HCT116 (cell line): ENCODE measurements at regions not wholly inside any gene's neighbourhood (a gene's known extent, or its start where the extent isn't known, plus 50 kb on each side); places are given as distances from the start of the nearest gene placed in this dataset.
"Not testable (repeated sequence)": the region's sequence is repeated elsewhere in the genome, so short reads cannot be mapped to it uniquely, and the experiment has no call there.

Experiments
- ATAC-seq: fragments of 200-7000 bp; cut with Tn5 transposase; 2 replicates; pipeline ENCODE4 v1.9.1; 2020; ENCODE audit warnings: mild to moderate bottlenecking, moderate library complexity
- BruUV-seq: library from RNA; stranded (reverse); fragments of 400-500 nt; replicated peaks from 2 replicates; lab custom pipeline; 2021; lab: Mats Ljungman, UMichigan
- CTCF ChIA-PET: fragments of 300-600 bp; sonication (Branson Sonifier 250); formaldehyde crosslinking; loops from one replicate; lab custom pipeline; 2021; ENCODE audit warnings: antibody characterized with exemption; lab: Charles Lee
- POLR2A ChIA-PET: fragments of 300-600, 350-600 bp; sonication (Branson Sonifier 250); formaldehyde crosslinking; loops from one replicate; lab custom pipeline; 2021; ENCODE audit warnings: antibody characterized with exemption; lab: Charles Lee
- RAD21 ChIA-PET, 2 experiments: fragments of 300-600 bp; sonication (Branson Sonifier 250); formaldehyde crosslinking; loops; one replicate each; lab custom pipeline; 2023; ENCODE audit warnings: low total read pairs in 2 of 2; ENCODE audit not compliant: uncharacterized antibody in 2 of 2, unreplicated experiment in 2 of 2, low non-redundant PET in 1 of 2; lab: Charles Lee
- DNase-seq: peaks from one replicate; pipeline ENCODE4 v3.0.0-alpha.2; 2010; ENCODE audit warnings: low read depth, low spot score
- H2AFZ ChIP-seq: fragments of 200-600 bp; shearing (Covaris generic), sonication (generic); 2 replicates; pipeline ENCODE4 v1.6.1; 2017; ENCODE audit warnings: low read depth, mixed run types, mixed read lengths, antibody characterized with exemption, low read length; ENCODE audit not compliant: poor library complexity, severe bottlenecking
- H3K27ac ChIP-seq: 2 replicates; pipeline ENCODE4 v1.5.1; 2012; ENCODE audit warnings: low read depth, low read length
- H3K27me3 ChIP-seq: fragments of 200-600 bp; sonication (generic); 2 replicates; pipeline ENCODE4 v1.6.1; 2016; ENCODE audit warnings: mixed run types, low read length, mixed read lengths; ENCODE audit not compliant: insufficient read depth
- H3K36me3 ChIP-seq, 2 experiments: fragments of 200-500 bp in 1 of 2; fragments of 200-600 bp in 1 of 2; sonication (Bioruptor generic) in 1 of 2; sonication (generic) in 1 of 2; 2 replicates each; pipeline versions ENCODE4 v1.5.1 to v1.6.1; 2014 to 2016; ENCODE audit warnings: low read length in 2 of 2, inconsistent platforms in 1 of 2, mixed read lengths in 1 of 2, mixed run types in 1 of 2; ENCODE audit not compliant: insufficient read depth in 2 of 2, control insufficient read depth in 1 of 2
- H3K4me1 ChIP-seq, 2 experiments: fragments of 200-600 bp in 1 of 2; sonication (generic) in 1 of 2; 2 replicates each; pipeline versions ENCODE4 v1.5.1 to v1.6.1; 2012 to 2017; ENCODE audit warnings: low read length in 2 of 2, inconsistent platforms in 1 of 2, mild to moderate bottlenecking in 1 of 2, mixed read lengths in 1 of 2, mixed run types in 1 of 2, moderate library complexity in 1 of 2; ENCODE audit not compliant: insufficient read depth in 2 of 2, control insufficient read depth in 1 of 2
- H3K4me2 ChIP-seq: fragments of 200-600 bp; sonication (generic); 2 replicates; pipeline ENCODE4 v1.6.1; 2017; ENCODE audit warnings: mixed run types, low read length, mixed read lengths
- H3K4me3 ChIP-seq, 2 experiments: fragments of 200-600 bp in 1 of 2; sonication (generic) in 1 of 2; replicated peaks in 1 of 2; 2 replicates each; pipeline ENCODE4 v1.5.1; 2011 to 2016; ENCODE audit warnings: low read length in 2 of 2, control low read depth in 1 of 2, low read depth in 1 of 2, mild to moderate bottlenecking in 1 of 2, mixed read lengths in 1 of 2, mixed run types in 1 of 2
- H3K79me2 ChIP-seq: fragments of 200-600 bp; sonication (generic); 2 replicates; pipeline ENCODE4 v1.6.1; 2017; ENCODE audit warnings: mild to moderate bottlenecking, mixed run types, low read length, moderate library complexity, mixed read lengths; ENCODE audit not compliant: insufficient read depth
- H3K9ac ChIP-seq: fragments of 200-600 bp; sonication (generic); 2 replicates; pipeline ENCODE4 v1.6.1; 2016; ENCODE audit warnings: low read length, mixed read lengths
- H3K9me2 ChIP-seq: fragments of 200-600 bp; sonication (generic), shearing (Covaris generic); 2 replicates; pipeline ENCODE4 v1.6.1; 2017; ENCODE audit warnings: mixed run types, mild to moderate bottlenecking, moderate library complexity; ENCODE audit not compliant: insufficient read depth
- H3K9me3 ChIP-seq, 2 experiments: fragments of 200-500 bp in 1 of 2; fragments of 200-600 bp in 1 of 2; sonication (Bioruptor generic) in 1 of 2; sonication (generic) in 1 of 2; 2 replicates each; pipeline ENCODE4 v1.6.1; 2014 to 2017; ENCODE audit warnings: low read length in 2 of 2, mixed read lengths in 2 of 2, inconsistent platforms in 1 of 2, low read depth in 1 of 2, mild to moderate bottlenecking in 1 of 2, mixed run types in 1 of 2, moderate library complexity in 1 of 2; ENCODE audit not compliant: control insufficient read depth in 1 of 2, insufficient read depth in 1 of 2
- H4K20me1 ChIP-seq: fragments of 200-600 bp; sonication (generic), shearing (Covaris generic); 2 replicates; pipeline ENCODE4 v1.6.1; 2017; ENCODE audit warnings: mixed run types, mild to moderate bottlenecking, moderate library complexity; ENCODE audit not compliant: insufficient read depth
- CEBPB ChIP-seq: IDR thresholded peaks from 2 replicates; pipeline ENCODE4 v1.6.1; 2012; ENCODE audit warnings: low read depth
- EGR1 ChIP-seq: IDR thresholded peaks from 2 replicates; pipeline ENCODE4 v1.6.1; 2012; ENCODE audit warnings: low read depth
- ELF1 ChIP-seq: IDR thresholded peaks from 2 replicates; pipeline ENCODE4 v1.6.1; 2012; ENCODE audit warnings: low read depth, borderline replicate concordance
- EZH2 ChIP-seq: fragments of 200-600 bp; sonication (generic); IDR thresholded peaks from 2 replicates; pipeline ENCODE4 v1.6.1; 2017; ENCODE audit warnings: antibody characterized with exemption, mixed run types
- EZH2phosphoT487 ChIP-seq: fragments of 200-600 bp; IDR thresholded peaks from 2 replicates; pipeline ENCODE4 v1.6.1; 2018; ENCODE audit warnings: antibody characterized with exemption, borderline replicate concordance
- POLR2A ChIP-seq: IDR thresholded peaks from 2 replicates; pipeline ENCODE4 v1.7.0; 2011; ENCODE audit warnings: borderline replicate concordance; ENCODE audit not compliant: insufficient read depth, insufficient read length; ENCODE audit errors: extremely low read depth
- SP1 ChIP-seq: IDR thresholded peaks from 2 replicates; pipeline ENCODE4 v1.6.1; 2012; ENCODE audit warnings: low read depth
- TCF7L2 ChIP-seq: IDR thresholded peaks from 2 replicates; pipeline ENCODE4 v1.7.0; 2011; ENCODE audit warnings: borderline replicate concordance, inconsistent platforms; ENCODE audit not compliant: insufficient read depth, insufficient read length; ENCODE audit errors: extremely low read depth
- ZBTB33 ChIP-seq: IDR thresholded peaks from 2 replicates; pipeline ENCODE4 v1.6.1; 2011; ENCODE audit warnings: mild to moderate bottlenecking, low read length, moderate library complexity; ENCODE audit not compliant: insufficient replicate concordance; ENCODE audit errors: extremely low read depth
- intact Hi-C: fragments of 100-400 bp; cut with micrococcal nuclease; formaldehyde crosslinking; loops from 2 replicates; pipeline ENCODE4 v1.10.0; 2022

DNA sequence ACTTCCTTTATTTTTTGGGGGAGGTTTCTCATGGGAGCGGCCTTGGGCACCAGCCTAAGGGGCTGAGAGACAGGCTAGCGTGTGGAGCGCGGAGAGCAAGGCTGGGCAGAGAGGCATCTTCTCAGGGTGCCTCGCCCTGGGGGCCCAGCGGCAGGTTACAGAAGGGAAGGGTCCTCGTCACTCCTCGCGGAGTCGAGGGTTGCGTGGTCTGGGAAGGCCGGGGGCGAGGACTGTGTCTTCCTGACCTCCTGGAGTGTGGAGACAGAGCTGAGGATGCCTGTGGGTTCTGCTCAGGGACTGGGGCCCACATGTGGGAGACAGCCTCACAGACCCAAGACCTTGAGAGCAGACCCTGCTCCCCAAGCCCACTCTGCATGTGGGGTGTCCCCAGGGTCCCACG is 79.6 kb upstream of the LRPAP1 start:
- POLR2A ChIA-PET = no interaction called here
- no peak for DNase-seq
- Histone ChIP-seq H3K9me3 (no peaks in the 10 kb centered on the region), H4K20me1 (no peaks in the 10 kb centered on the region), H3K4me3 (no peak overlapping the region), H3K9me2 (no peaks in the 10 kb centered on the region), H3K36me3 (no peaks in the 10 kb centered on the region), H3K79me2 (no peaks in the 10 kb centered on the region), H3K27ac (no peak overlapping the region), H2AFZ (no peak overlapping the region)
- intact Hi-C loops = no loop called here
- TF ChIP-seq SP1 (no peak), CEBPB (no peak), ELF1 (no peak), TCF7L2 (no peak), ZBTB33 (no peak), POLR2A (no peak), EZH2 (no peak), EZH2phosphoT487 (no peak), EGR1 (no peak)
- TF ChIP-seq, all 23 proteins: peak for 0
- H3K9ac ChIP-seq = no peak overlapping the region
- no peak overlapping the region for H3K4me2 ChIP-seq
- peaks cover 10 to 14% of the 10 kb centered on the region in 2 experiments for H3K4me1 ChIP-seq
- no peak for ATAC-seq
- RAD21 ChIA-PET = no interaction called here
- no peaks in the 10 kb centered on the region for H3K27me3 ChIP-seq
- no TSS peak for BruUV-seq
- CTCF ChIA-PET = no interaction called here

DNA sequence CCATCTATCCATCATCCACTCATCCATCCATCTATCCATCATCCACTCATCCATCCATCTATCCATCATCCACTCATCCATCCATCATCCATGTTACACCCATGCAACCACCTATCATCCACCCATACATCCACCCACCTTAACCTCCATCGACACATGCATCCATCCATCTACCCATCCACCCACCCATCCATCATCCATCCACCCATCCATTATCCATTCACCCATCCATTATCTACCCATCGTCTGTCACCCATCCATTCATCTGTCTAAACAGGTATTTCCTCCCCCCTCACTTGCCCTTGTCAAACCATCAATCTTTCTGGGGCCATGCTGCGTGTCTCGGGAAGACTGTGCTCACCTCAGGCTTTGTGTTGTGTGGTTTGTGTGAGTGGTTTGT is 78.6 kb upstream of the LRPAP1 start:
- H3K4me1 ChIP-seq = peaks cover 10 to 14% of the 10 kb centered on the region in 2 experiments
- ATAC-seq, H3K36me3 ChIP-seq, H3K27me3 ChIP-seq, H3K9ac ChIP-seq, H2AFZ ChIP-seq, RAD21 ChIA-PET, BruUV-seq, intact Hi-C loops, H3K9me2 ChIP-seq, CTCF ChIA-PET, H4K20me1 ChIP-seq, H3K4me2 ChIP-seq, DNase-seq, H3K27ac ChIP-seq, H3K79me2 ChIP-seq, POLR2A ChIA-PET, H3K9me3 ChIP-seq, H3K4me3 ChIP-seq: not testable (repeated sequence)

DNA sequence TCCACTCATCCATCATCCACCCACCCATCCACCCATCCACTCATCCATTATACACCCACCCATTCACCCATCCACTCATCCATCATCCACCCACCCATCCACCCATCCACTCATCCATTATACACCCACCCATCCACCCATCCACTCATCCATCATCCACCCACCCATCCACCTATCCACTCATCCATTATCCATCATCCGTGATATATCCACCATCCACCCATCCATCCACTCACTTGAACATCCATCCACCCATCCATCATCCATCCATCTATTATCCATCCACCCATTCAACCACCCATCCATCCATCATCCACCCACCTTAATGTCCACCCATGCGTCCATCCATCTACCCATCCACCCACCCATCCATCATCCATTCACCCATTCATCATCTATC is 77.7 kb upstream of the LRPAP1 start:
- POLR2A ChIA-PET, H3K27ac ChIP-seq, H3K9me3 ChIP-seq, H3K4me2 ChIP-seq, H2AFZ ChIP-seq, BruUV-seq, H3K79me2 ChIP-seq, H3K4me3 ChIP-seq, intact Hi-C loops, ATAC-seq, RAD21 ChIA-PET, H3K9ac ChIP-seq, DNase-seq, H3K9me2 ChIP-seq, H4K20me1 ChIP-seq, H3K36me3 ChIP-seq, CTCF ChIA-PET, H3K27me3 ChIP-seq: not testable (repeated sequence)
- H3K4me1 ChIP-seq = peaks cover 10 to 13% of the 10 kb centered on the region in 2 experiments
